ENCODE measurements at regions not wholly inside any gene's neighbourhood (a gene's known extent, or its start where the extent isn't known, plus 50 kb on each side); places are given as distances from the start of the nearest gene placed in this dataset.

DNA sequence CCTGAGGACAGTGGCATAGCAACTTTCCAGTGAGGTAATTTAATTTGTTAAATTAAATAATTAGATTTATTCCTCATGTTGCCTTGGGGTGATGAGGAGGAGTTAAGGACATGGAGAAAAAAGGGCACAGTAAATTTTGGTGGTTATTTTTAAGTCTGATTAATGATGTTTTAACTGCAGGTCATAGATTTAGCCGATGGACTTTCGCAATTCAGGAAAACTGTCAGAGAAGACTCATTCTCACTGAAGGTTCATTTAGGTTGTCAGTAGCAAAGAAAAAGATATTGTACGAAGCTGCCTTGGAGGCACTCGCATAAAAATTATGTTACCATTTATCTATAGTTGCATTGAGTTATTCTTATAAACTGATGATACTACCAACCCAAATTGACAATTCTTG is 164.2 kb upstream of the PITX2 start:
- H3K9me3 Mint-ChIP-seq, result no peaks in the 10 kb centered on the region; the same call in 1 of the 2 replicates
- peak overlapping the region; percentile 28; the same call in 1 of the 2 replicates for H3K4me3 Mint-ChIP-seq
- no peaks in the 10 kb centered on the region for H3K36me3 Mint-ChIP-seq (ENCODE audit: low read depth)
- H3K27ac Mint-ChIP-seq, result peak overlapping the region; percentile 14; the same call in 1 of the 2 replicates
- DNase-seq, result no peak
- H3K4me1 Mint-ChIP-seq (ENCODE audit: low read depth), result peaks cover 44% of the 10 kb centered on the region
- peaks cover 3% of the 10 kb centered on the region; the same call in 1 of the 2 replicates for H3K27me3 Mint-ChIP-seq (ENCODE audit: insufficient read depth)
- TF ChIP-seq, protein P1, sequence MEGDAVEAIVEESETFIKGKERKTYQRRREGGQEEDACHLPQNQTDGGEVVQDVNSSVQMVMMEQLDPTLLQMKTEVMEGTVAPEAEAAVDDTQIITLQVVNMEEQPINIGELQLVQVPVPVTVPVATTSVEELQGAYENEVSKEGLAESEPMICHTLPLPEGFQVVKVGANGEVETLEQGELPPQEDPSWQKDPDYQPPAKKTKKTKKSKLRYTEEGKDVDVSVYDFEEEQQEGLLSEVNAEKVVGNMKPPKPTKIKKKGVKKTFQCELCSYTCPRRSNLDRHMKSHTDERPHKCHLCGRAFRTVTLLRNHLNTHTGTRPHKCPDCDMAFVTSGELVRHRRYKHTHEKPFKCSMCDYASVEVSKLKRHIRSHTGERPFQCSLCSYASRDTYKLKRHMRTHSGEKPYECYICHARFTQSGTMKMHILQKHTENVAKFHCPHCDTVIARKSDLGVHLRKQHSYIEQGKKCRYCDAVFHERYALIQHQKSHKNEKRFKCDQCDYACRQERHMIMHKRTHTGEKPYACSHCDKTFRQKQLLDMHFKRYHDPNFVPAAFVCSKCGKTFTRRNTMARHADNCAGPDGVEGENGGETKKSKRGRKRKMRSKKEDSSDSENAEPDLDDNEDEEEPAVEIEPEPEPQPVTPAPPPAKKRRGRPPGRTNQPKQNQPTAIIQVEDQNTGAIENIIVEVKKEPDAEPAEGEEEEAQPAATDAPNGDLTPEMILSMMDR (IDR thresholded peaks at IDR 0.05), result no peak

DNA sequence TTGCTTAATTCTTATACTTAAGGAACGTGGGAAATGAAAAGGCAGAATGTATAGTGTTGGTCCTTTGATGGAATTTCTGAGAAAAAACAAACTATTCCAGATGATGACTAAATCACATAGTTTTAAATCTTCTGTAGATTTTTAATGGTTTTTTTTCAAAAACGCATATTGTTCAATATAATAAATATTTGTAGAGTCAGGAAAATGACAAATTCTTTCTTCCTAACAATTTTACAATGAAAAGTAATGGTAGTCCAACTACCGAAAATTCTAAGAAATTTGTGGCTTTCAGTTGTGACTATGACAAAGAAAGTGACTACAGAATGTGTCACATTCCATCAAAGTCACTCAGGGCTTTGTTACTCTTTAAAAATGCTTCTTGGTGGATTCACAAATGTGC is 164.8 kb upstream of the PITX2 start:
- Mint-ChIP-seq H3K36me3 (ENCODE audit: low read depth) (no peaks in the 10 kb centered on the region), H3K27me3 (ENCODE audit: insufficient read depth) (peaks cover 3% of the 10 kb centered on the region; the same call in 1 of the 2 replicates), H3K27ac (peak overlapping the region; percentile 17; the same call in 1 of the 2 replicates), H3K4me3 (peak overlapping the region; percentile 28), H3K9me3 (no peaks in the 10 kb centered on the region; the same call in 1 of the 2 replicates), H3K4me1 (ENCODE audit: low read depth) (peaks cover 50% of the 10 kb centered on the region)
- DNase-seq, result peak; percentile 25
- TF ChIP-seq, protein P1 (IDR thresholded peaks at IDR 0.05), result no peak

DNA sequence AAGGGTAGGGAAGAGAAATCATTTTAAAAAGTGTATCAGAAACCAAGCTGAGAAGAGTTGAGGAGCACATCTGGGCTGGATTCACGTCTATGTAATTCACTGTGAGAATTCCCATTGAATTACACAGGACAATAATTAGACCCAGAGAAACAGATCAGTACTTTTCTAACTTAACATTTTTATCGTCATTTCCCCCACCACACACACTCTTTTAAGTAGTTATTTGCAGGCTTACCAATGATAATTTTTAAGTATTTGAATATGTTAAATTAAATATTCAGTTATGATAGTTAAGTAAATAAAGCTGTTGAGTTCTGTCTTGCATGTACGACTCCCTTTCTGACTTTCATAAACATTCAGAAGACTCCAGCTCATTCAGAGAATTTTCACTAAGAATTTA is 165.4 kb upstream of the PITX2 start:
- Mint-ChIP-seq H3K36me3 (ENCODE audit: low read depth) (no peaks in the 10 kb centered on the region), H3K9me3 (no peaks in the 10 kb centered on the region; the same call in 1 of the 2 replicates), H3K4me1 (ENCODE audit: low read depth) (peaks cover 56% of the 10 kb centered on the region), H3K4me3 (peak overlapping the region; percentile 28; the same call in 1 of the 2 replicates), H3K27ac (peak overlapping the region; percentile 17), H3K27me3 (ENCODE audit: insufficient read depth) (peaks cover 3% of the 10 kb centered on the region; the same call in 1 of the 2 replicates)
- TF ChIP-seq, protein P1 (IDR thresholded peaks at IDR 0.05), result no peak
- no peak for DNase-seq

DNA sequence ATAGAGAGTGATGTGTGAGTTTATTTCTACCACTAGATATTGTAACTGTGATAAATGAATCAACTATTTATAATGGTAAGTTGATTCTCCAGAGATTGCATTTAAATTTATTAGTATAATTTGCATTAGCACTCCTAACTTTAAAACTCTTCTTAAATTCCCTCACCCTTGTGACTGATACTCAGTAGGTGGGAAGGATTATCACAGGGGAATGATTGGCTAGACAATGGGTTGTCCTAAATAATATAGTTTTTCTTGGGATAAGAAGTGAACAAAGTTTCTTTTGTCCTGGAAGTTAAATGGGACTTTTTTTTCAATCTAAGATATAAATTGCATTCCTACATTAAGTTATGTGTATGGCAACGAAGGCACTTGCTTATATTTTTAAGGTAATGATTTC is 169.2 kb upstream of the PITX2 start:
- no peak overlapping the region for H3K27ac Mint-ChIP-seq
- TF ChIP-seq, protein P1 (IDR thresholded peaks at IDR 0.05), result no peak
- H3K9me3 Mint-ChIP-seq, result no peaks in the 10 kb centered on the region; the same call in 1 of the 2 replicates
- no peaks in the 10 kb centered on the region for H3K36me3 Mint-ChIP-seq (ENCODE audit: low read depth)
- H3K4me1 Mint-ChIP-seq (ENCODE audit: low read depth), result peaks cover 45% of the 10 kb centered on the region
- no peak overlapping the region for H3K4me3 Mint-ChIP-seq
- peaks cover 3% of the 10 kb centered on the region; the same call in 1 of the 2 replicates for H3K27me3 Mint-ChIP-seq (ENCODE audit: insufficient read depth)
- no peak for DNase-seq

DNA sequence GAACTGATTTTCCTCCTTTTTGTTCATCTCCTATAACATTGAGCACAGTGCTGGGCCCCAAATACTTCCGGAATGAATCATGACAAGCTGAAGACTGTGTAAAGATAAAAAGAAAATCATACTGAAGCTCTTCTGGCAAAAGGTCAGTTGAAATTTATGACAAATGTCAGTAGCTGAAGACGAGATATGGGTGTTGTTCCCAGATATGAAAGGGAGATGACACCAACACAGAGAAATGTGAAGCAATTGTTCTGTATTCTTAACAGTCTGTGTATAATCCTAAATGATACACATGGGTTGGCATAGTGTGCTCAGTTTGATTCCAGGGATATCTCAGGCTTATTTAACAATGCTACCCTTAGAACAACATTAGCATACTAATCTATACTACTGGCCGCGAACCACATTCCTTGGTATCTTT is 170.5 kb upstream of the PITX2 start:
- peak; percentile 37 for DNase-seq
- H3K4me1 Mint-ChIP-seq (ENCODE audit: low read depth), result peaks cover 31% of the 10 kb centered on the region
- peaks cover 3% of the 10 kb centered on the region; the same call in 1 of the 2 replicates for H3K27me3 Mint-ChIP-seq (ENCODE audit: insufficient read depth)
- no peak overlapping the region for H3K4me3 Mint-ChIP-seq
- H3K9me3 Mint-ChIP-seq, result no peaks in the 10 kb centered on the region; the same call in 1 of the 2 replicates
- H3K27ac Mint-ChIP-seq, result peak overlapping the region; percentile 8; the same call in 1 of the 2 replicates
- TF ChIP-seq, protein P1 (IDR thresholded peaks at IDR 0.05), result no peak
- no peaks in the 10 kb centered on the region for H3K36me3 Mint-ChIP-seq (ENCODE audit: low read depth)
